GM21529 (cell line): ENCODE measurements at regions not wholly inside any gene's neighbourhood (a gene's known extent, or its start where the extent isn't known, plus 50 kb on each side); places are given as distances from the start of the nearest gene placed in this dataset.

Experiments
- ATAC-seq: cut with Tn5 transposase; IDR thresholded peaks from one replicate; pipeline ENCODE4 v1.9.1; 2021; ENCODE audit not compliant: unreplicated experiment

DNA sequence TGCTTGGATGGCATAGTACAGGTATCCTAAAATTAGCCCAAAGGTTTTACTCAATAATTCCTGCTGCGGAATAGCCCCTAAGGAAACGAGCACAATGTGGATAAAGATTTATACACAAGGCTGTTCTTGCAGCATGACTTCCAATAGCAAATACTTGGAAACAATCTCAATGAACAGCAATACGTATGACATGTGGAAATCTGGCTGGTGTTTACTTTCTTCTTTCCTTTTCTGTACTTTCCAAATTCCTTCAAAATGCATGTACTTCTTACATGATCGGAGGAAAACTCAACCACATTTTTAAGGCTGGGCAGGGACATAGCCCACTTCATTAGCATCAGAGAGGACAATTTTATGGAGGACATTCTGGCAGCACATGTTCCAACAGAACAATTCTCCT lies 86.6 kb downstream of the C16orf95 start:
- ATAC-seq: no peak

DNA sequence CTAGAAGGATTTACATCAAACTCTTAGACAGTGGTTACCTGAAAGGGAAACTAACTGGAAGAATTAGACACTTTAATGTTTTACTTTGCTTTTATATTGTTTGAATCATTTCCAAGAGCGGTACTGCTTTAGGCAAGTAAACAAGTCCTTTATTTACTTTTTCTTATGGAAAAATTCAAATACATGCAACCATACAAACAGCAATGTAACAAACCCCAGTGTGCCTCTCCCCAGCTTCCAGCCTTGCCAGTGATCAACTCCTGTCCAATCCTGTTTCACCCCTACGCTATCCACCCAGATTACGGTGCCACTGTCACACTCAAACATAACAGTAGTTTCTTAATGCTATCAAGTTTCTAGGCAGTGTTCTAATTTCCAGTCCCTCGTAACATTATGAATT lies 85.9 kb downstream of the C16orf95 start:
- ATAC-seq: no peak

DNA sequence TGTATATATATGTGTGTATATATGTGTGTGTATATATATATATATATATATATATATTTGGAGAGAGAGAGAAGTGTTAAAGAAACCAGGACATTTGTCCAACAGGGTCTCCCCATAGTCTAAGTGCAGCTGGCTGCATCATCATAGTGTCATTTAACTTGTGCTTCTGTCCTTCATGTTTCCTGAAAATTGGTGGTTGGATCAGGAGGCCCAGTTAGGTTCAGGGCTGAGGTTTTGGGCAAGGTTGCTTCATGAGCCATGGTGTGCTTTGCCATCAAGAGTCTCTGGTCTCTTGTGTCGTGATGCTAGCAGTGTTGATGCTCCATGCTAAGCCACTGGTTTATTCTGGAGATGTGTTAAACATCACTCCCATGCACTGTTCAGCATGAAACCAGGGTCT lies 85.3 kb downstream of the C16orf95 start:
- ATAC-seq: no peak

DNA sequence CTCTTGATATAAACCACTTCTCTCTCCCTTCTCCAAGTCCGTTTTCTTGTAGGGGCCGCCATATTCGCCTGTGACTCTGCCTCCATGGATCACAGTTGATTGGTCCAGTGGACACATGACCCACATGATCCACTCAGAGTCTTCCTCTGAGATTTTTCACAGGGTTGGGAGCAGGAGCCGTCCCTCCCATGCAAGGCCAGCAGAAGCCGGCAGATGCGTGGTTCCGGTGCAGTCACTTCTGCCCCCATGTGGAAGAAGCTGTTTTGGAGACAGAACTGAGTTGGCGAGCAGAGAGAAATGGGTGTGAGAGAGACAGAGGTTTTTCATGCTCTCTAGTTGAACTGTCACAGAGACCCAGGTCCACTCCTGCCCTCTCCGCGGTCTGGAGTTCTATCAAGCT lies 83.3 kb downstream of the C16orf95 start:
- no peak for ATAC-seq

DNA sequence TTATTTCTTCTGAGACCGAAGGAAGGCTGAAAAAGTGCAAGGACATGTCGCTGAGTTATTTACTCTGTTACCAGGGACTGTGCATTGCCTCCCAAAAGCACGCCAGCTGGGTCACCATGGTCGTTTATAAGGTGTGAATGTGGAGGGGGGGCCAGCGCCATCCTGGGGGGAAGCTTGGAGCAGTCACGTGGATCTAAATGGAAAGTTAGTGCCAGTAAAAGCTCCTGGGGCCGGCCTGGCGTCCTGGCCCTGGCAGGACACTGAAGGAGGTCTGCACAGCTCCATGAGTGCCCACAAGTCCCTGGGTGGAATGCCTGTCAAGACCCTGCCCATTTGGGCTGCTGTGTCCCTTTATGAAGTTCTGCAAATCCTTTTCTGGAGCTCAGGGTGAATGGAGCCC lies 82.6 kb downstream of the C16orf95 start:
- no peak for ATAC-seq

DNA sequence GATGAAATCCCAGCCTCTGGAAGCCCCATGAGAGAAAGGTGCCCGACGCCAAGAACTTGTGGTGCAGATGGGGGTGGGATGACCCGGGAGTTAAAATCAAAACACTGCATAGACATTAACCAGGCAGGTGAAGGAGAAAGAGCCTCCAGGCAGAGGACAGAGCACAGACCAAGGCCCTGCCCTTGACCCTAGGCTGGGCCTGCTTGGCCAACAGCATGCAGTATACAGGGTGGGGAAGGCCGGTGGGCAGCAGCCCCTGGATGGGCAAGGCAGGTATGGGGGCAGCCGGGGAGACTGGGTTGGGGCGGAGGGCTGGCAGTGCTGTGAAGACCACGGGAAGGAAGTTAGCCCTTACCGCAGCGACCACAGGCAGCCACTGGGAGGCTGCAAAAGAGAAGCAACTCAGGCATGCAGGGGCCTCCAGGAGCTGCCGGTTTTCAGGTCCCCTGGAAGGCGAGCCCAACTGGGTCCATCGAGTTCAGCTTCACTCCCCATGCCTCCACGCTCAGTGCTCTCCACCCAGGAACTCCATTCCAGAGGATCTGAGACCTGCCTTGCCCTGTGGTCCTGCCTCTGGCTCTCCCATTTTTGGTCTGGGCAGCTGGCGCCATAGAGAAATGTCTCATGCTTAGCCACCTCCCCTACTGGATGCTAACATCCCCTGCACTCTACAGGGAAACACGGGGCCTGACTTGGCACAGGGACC lies 81.2 kb downstream of the C16orf95 start:
- ATAC-seq: no peak

DNA sequence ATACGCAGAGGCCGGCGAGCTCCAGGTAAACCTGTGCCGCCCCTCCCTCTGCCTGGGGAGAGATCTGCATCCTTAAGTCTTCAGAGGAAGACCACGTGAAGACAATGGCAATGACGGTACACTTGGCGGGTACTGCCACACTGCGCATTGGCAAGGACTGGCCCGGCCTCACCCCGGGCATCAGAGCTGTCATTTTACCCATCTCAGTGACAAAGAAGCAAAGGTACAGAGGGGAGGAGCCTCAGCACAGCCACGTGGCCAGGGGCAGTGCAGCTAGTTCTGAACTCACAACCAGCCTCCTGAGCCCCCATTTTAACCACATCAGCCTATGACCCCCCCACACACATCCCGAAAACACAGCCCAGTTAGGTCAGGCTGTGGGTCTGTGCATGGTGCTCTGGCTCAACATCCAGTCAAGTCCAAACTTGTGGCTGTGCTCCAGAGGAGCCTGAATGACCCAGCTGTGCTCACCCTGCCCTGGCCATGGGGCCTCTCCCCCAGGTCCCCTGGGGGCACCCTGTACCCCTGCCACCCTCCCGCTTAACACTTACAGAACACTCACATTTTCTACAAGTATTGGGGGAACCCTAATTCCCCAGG lies 80.6 kb downstream of the C16orf95 start:
- ATAC-seq: no peak

DNA sequence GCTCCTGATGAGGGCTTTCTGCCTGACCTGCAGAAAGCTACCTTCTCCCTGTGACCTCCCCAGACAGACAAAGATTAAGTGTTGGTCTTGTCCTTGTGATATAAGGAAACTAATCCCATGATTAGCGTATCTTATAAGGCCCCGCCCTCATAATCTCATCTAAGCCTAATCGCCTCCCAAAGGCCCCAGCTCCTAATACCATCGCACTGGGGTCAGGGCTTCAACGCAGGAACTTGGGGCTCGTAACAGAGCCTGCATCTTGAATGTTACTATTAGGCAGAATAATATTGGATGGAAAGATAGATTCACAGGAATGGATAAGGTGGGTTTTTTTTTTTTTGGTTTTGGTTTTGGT lies 78.9 kb downstream of the C16orf95 start:
- ATAC-seq: no peak

DNA sequence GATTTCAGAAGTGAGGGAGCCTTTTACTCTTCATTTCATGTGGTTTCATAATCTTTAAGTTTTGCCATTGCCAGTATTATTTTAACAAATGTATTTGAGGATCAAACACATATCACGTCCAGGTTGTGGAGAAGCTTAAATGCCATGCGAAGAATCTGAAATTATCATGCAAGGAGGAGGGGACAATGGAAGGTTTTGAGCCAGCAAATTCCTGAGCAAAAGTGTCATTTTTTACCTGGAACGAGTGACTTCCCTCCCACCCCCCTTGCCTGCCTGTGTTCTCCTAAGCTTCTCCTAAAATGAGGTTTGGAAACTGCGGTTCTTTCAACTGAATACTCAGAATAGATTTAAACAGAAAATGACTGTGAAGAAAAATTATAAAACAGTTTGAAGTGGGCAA lies 77.6 kb downstream of the C16orf95 start:
- no peak for ATAC-seq

DNA sequence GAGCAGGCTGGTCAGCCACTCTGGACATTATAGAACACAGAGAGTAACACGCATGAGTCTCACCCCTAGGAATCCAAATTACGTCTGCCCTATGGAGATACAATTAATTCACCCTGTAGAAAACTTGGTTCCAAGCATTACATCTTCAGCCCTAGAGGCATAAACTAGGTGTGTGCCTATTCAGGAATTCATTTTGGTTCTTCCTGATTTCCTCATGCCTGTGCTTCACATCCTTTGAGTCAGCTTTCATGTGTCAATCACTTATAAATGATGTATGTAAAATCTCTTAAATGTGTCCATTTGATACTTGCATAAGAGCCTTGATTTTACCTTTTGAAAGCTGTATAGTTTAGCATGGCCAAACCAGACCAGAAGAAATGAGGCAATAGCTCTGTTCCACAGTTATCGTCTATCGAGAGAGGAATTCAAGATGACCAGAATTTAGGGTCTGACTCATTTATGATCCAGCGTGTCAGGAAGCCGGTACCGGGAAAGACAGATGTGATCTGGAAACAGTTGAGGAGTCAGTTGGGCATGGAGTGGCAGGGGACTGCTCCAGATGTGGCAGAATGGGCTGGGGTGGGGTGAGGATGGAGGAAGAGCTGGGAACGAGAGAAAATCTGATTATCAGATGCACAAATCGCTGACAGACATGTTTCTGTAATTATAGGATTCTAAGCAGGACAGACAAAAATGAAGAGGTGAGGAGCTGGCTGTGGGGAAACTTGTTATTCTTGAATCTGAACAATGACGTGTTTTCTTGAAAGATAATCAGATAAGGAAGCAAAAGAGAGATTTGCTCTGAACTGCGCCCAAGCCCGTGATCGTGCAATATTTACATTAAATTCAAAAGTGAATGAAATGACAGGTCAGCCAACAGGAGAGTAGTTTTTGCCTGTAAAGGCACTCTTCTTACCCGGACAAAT lies 76.7 kb downstream of the C16orf95 start:
- ATAC-seq: no peak

DNA sequence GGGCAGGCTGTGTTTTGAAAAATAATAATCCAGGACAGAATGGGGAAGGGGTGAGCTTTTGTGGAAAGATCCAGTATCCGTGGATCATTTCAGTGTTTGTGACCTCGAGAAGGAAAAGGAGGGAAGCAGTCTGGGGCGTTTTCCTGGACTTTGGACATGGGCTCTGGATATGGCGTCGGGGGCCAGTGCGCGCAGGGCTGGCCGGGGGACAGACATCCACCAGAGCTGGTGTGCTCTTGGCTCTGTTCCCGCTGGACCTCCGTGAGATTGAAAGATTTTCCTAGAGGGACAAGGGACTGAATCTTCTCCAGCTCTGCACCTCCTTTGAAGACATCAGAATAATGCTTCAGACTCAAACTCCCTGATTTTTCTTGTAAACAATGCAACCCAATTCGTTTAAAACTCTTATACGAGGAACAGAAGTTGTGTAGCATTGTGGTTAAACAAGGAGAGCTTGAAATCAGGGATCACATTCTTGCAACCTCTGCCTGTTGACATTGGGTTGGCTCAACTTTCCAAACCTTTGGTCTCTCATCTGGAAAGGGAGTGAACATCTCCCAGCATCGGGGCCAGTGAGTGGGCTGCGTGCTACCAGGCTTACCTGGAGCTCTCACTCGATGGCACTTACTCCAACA lies 75.9 kb downstream of the C16orf95 start:
- ATAC-seq: no peak

DNA sequence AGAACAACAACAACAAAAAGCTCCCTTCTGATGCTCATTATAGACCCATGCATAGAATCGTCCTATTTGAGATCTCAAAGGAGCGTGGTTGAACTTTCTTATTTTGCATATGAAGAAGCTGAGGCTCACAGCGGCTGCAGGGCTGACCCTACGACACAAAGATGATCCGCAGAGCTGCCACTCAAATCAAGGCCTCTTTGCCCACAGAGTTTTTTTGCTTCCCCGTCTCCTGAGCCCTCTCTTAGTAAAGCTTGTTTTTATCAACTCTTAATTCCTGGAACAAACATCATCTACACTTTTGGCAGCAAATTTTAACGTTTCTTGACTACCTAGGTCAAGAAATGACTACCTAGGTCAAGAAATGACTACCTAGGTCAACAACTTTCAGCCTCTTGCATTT lies 73.7 kb downstream of the C16orf95 start:
- no peak for ATAC-seq

DNA sequence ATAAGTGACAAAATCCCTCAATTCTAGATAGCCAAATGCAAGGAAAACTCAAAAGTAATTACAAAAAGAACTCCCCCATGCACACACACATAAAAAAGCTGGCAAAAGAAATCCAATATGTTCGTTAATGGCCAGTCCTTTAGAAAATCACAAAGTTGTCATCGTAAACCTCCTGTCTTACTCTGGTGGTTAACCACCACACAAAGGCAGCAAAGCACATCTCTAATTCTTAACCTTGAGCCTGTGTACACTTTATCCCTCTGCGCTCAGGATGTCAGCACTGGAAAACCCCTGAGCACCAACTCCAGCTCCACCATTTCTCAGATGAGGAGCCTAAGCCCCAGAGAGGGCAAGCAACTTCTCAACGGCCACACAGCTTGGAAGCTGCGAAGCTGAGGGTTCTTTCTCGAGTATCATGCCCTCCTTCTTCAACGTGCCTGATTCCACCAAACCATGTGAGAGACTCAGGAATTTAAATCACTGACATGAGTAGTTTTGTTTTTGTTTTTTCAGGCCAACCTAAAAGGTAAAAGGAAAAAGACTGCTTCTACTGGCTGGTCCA lies 72.5 kb downstream of the C16orf95 start:
- no peak for ATAC-seq

DNA sequence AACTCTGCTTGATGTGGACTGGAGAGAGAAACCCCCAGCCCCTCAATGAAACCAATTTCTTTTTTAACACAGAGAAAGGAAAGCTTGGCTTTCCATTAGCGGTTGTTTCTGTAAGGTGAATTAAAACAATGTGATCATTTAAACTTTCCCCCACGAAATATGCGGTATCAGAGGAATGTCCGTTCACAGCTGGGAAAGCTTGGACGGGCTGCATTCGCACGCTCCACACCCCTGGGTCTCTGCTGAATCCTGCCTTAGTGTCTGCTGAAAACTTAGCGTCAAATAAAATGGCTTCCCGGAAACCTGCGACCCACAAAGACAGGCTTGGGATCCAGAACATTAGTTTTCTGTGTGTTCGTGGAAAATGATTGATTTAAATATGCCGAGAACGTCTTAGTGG lies 71.7 kb downstream of the C16orf95 start:
- no peak for ATAC-seq

DNA sequence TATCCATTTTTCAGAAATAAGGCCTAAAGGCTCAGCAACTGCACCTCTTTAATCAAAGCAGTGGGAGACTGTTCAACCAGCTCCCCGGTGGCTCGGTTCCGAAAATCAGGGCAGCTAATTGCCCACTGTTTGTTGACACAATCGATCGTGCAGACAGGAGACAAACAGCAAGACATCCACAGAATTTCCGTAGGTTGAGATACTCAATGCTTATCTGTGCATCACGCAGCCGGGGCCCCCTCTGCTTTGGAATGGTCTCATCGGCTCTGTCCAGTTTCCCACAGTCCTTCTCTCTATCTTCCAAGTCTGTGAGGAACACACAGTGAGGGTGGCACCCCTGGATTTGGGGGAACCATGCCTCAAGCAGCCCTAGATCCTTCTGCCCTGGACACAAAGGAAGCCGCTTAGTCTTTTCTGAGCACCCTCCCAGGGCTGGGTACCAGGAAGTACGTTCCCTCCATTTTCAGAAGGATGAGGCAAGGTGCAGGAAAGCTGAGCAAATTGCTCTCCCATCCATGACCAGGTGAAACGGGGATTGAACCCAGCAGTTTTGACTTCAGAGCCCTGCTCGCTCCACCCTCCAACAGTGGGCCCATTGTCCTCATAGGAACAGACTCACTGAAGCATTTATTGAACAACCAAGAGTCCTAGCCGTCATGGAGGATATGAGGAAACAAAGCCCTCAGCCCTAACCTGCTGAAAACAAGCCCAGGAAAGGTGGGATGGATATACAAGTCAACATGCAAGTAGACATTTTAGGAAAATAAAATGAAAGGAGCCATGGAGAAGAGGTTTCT lies 70.7 kb downstream of the C16orf95 start:
- no peak for ATAC-seq

DNA sequence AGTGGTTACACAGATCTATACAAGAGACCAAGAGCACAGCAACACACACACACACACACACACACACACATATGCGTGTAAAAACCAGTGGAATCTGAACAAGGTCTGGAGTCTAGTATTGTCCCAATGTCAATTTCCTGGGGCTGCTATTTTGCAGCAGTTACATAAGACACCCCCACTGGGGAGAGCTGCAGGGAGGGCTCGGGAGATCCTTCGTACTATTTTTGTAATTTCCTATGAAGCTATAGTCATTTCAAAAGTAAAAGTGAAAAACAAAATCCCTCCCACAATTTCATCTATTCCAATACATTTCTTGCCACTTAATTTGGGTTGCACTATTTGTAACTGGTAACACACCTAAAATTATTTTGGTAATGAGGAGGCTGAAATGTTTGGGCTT lies 68.5 kb downstream of the C16orf95 start:
- no peak for ATAC-seq

DNA sequence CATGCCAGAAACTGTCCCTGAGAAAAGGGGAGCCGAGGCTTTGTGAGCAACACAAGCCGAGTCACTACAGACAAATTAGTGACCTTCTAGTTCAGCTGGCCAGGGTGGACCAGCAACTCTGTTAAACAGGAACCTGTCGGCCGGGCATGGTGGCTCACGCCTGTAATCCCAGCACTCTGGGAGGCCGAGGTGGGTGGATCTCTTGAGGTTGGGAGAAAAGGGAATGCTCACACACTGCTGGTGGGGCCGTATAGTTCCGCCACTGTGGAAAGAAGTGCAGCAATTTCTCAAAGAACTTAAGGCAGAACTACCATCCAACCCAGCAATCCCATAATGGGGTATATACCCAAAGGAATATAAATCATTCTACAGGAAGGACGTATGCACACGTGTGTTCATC lies 67.8 kb downstream of the C16orf95 start:
- no peak for ATAC-seq

DNA sequence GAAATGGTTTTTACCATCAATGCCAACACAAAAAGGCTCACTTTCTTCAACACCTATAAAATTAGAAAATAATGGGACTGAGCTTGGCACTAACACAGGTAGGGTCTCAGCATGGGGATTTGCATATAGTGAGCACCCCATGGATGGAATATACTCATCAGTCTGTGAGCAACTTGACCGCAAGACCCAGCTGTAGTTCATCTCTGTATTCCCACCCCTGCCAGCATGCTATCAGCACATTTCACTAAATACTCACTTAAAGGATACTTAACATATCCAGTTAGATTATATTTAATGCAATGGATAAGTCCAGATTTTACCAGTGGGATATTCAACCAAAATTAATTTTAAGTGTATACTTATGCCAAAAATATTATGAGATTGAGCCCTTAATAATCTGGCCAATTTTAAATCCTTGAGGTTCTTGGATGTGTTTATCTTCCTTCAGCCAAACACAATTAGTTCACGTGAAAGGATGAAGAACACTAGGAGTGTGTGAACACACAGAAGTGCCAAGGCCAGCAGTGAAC lies 66.7 kb downstream of the C16orf95 start:
- ATAC-seq: no peak

DNA sequence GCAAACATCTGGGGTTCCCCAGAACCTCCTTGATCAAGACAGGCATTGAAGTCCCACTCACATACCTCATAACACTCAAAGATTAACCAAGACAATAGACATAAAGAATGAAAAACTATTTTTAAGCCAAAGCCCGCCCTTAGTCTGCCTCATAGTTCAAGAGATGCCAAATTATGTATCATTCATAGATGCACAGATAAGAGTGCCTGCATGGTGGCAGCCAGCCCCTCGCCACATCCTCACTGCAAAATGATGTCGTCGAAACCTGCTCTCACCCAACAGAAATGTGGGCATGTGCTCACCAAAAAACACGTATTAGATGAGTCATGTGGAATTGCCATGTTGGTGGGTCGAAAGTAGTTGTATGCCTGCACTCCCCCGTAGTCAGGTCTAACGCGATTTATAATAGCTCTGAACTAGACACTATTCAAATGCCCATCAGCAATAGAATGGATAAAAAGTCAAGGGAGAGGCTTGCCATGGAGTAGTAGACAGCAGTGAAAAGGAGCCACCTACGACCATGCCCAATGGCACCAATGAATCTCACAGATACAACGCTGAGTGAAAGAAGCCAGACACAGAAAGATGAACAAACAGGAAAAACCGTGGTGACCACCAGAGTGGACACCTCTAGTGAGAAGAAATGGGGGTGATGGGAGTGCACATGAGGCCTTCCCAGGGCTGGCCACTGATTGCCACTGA lies 64.8 kb downstream of the C16orf95 start:
- ATAC-seq: no peak
